DLD1 (cell line): ENCODE measurements at regions not wholly inside any gene's neighbourhood (a gene's known extent, or its start where the extent isn't known, plus 50 kb on each side); places are given as distances from the start of the nearest gene placed in this dataset.
"Not testable (repeated sequence)": the region's sequence is repeated elsewhere in the genome, so short reads cannot be mapped to it uniquely, and the experiment has no call there.

Experiments
- in situ Hi-C: cut with HindIII; loops from 2 replicates; pipeline ENCODE4 v1.10.0; 2017; ENCODE audit warnings: low sequenced_read_pairs

DNA sequence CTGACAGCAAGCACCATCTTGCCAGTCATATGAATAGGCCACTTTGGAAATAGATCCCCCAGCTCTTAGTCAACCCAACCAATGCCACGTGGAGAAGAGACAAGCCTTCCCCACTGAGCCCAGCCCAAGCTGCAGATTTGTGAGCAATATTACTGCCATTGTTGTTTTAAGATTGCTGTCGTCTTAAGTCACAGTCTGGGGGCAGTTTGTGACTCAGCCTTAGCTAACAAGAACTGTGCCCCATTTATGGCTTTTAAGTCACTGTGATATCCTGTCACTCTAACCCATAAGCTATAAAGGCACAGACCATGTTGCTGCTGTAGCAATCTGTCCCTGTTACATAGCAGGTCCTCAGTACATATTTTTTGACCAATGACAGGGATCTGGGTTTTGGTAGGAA, 464.2 kb downstream of the MED13L start:
- in situ Hi-C loops, result no loop called here

GRCh38 chr12:115811929-115812328, 465.6 kb downstream of the MED13L start:
- in situ Hi-C loops, result no loop called here

GRCh38 chr12:115811045-115811444, 466.4 kb downstream of the MED13L start:
- in situ Hi-C loops, result no loop called here

- in situ Hi-C loops, result no loop called here
Observed at GRCh38 chr12:115810122-115810901, 467.2 kb downstream of the MED13L start.

GRCh38 chr12:115806000-115806399, 471.5 kb downstream of the MED13L start:
- in situ Hi-C loops, result no loop called here

GRCh38 chr12:115802767-115803166, 474.7 kb downstream of the MED13L start:
- in situ Hi-C loops, result no loop called here

DNA sequence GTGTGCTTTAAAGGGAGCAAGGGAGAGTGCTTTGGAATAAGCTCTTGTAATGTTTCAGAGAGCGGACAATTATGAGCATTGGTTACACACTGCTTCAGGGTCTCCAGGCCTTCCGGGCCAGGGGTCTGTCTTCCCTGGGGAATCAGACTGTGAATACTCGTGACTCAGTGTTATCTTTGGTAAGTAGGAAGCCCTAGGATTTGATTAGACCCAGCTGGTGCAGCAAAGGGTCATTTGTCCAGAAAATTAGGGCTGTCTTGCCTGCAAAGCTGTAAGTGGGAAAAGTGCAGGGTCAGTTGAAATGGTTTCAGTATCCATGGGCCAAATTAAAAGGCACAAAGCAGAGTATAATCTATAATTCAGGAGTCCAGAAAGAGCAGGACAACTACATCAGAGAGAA, 475.6 kb downstream of the MED13L start:
- in situ Hi-C loops, result no loop called here

- in situ Hi-C loops, result no loop called here
Observed at GRCh38 chr12:115799610-115800009, 477.9 kb downstream of the MED13L start.

GRCh38 chr12:115798309-115798917, 479.1 kb downstream of the MED13L start:
- in situ Hi-C loops, result no loop called here

DNA sequence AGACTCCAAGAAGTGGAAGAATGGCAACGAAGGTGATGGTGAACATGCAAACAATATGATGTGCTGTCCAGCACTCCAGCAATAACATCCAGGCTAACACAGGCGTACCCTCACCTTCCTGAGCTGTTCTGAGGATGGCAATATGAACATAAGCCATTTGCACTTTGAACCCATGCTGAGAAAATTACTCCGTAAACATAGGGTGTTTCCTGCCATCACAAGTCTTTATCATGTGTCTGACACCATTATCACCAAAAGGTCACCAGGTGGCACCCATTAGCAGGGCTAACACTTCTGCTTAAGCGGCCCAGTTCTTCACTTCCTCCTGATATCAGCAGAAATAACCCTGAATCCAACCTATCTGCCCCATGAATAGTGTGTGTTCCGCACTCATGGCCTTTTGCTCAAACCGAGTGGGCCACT, 482.8 kb downstream of the MED13L start:
- in situ Hi-C loops, result no loop called here

- in situ Hi-C loops, result no loop called here
Observed at GRCh38 chr12:115791331-115791730, 486.2 kb downstream of the MED13L start.

- in situ Hi-C loops, result no loop called here
Observed at GRCh38 chr12:115790526-115790925, 487.0 kb downstream of the MED13L start.

- in situ Hi-C loops, result not testable (repeated sequence)
Observed at GRCh38 chr12:115786490-115786889, 491.0 kb downstream of the MED13L start.

- in situ Hi-C loops, result no loop called here
Observed at GRCh38 chr12:115785548-115785947, 491.9 kb downstream of the MED13L start.

- in situ Hi-C loops, result no loop called here
Observed at GRCh38 chr12:115776399-115776798, 501.1 kb downstream of the MED13L start.

DNA sequence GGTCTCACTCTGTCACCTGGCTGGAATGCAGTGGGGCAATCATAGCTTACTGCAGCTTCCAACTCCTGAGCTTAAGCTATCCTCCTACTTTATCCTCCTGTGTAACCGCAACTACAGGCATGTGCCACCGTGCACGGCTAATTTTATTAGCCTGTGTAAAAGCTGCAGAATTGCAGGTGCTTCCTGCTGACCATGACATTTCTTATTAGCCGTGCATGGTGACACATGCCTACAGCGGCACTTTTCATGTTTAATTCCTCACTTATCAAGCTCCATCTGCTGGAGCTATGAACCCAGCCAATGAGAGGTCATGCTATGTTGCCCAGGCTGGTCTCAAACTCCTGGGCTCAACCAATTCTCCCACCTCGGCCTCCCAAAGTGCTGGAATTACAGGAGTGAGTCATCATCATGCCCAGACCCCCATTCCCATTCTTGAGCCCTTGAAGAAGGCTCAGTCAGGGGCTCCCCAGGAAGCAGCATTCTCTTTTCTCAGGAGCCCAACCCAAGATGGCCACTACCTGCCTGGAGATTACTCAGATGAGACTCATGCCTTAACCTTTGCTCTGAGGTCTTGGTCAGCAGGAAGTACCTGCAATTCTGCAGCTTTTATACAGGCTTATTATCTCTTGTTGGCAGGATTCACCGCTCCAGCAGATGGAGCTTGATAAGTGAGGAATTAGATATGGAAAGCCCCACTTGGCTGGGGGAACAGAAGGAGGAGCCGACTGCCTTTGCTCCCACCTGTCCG, 503.2 kb downstream of the MED13L start:
- in situ Hi-C loops, result loop anchor here (25.0 kb wide), 1 partner anchor 1162 kb away; no protein-coding TSS in a partner anchor

- in situ Hi-C loops, result loop anchor here (25.0 kb wide), 1 partner anchor 1159 kb away; no protein-coding TSS in a partner anchor
Observed at GRCh38 chr12:115771601-115772000, 505.9 kb downstream of the MED13L start.

DNA sequence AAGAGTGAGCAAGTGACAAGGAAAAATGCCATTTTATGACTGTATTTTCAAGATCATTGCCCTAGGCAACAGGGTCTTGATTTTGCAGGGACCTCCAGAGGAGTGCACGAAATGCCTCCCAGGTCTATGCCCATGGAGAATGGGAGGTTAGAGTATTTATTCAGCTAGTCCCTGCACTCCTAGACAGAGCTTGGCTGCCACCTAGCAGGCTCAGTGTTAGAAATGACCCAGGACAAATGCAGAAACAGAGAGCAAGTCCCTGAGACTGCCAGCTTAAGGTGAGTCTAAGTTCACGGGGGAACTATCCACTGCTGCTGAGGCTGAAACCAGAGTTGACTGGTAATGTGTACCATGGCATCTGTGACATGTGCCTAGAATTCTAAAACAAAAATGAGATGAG, 506.4 kb downstream of the MED13L start:
- in situ Hi-C loops, result loop anchor here (25.0 kb wide), 1 partner anchor 1159 kb away; no protein-coding TSS in a partner anchor

GRCh38 chr12:115770643-115771042, 506.9 kb downstream of the MED13L start:
- in situ Hi-C loops, result loop anchor here (25.0 kb wide), 1 partner anchor 1158 kb away; no protein-coding TSS in a partner anchor

GRCh38 chr12:115767916-115768315, 509.6 kb downstream of the MED13L start:
- in situ Hi-C loops, result loop anchor here (25.0 kb wide), 1 partner anchor 1156 kb away; no protein-coding TSS in a partner anchor

GRCh38 chr12:115763982-115764621, 513.4 kb downstream of the MED13L start:
- in situ Hi-C loops, result loop anchor here (25.0 kb wide), 1 partner anchor 1152 kb away; no protein-coding TSS in a partner anchor
